IMR-90 (cell line): ENCODE measurements at regions not wholly inside any gene's neighbourhood (a gene's known extent, or its start where the extent isn't known, plus 50 kb on each side); places are given as distances from the start of the nearest gene placed in this dataset.

Source experiments
- ATAC-seq: fragments of 200-7000 bp; cut with Tn5 transposase; 2 replicates; pipeline ENCODE4 v1.9.1; 2020; ENCODE audit warnings: low read depth, mild to moderate bottlenecking, moderate library complexity
- BruUV-seq: library from RNA; stranded (reverse); fragments of 400-500 nt; replicated peaks from 2 replicates; lab custom pipeline; 2021; lab: Mats Ljungman, UMichigan
- CTCF ChIA-PET: fragments of 300-600 bp; formaldehyde crosslinking; extraction: SDS; loops from one replicate; lab custom pipeline; 2021; ENCODE audit warnings: antibody characterized with exemption; lab: Yijun Ruan, JAX
- POLR2A ChIA-PET: fragments of 300-600 bp; sonication (Branson Sonifier 250); formaldehyde crosslinking; loops from one replicate; lab custom pipeline; 2022; ENCODE audit warnings: antibody characterized with exemption; ENCODE audit not compliant: unreplicated experiment; lab: Charles Lee
- DNase-seq: peaks from one replicate; pipeline ENCODE4 v3.0.0; 2013
- H2AFZ ChIP-seq: replicated peaks from 2 replicates; pipeline ENCODE3; 2013; ENCODE audit warnings: low read length, mild to moderate bottlenecking; ENCODE audit not compliant: poor library complexity
- H2AK5ac ChIP-seq: 2 replicates; pipeline ENCODE4 v1.6.1; 2013; ENCODE audit warnings: low read depth, low read length, inconsistent platforms
- H2AK9ac ChIP-seq: replicated peaks from 2 replicates; pipeline ENCODE3; 2013; ENCODE audit warnings: mild to moderate bottlenecking, low read depth, low read length, moderate library complexity; ENCODE audit not compliant: poor library complexity
- H2BK120ac ChIP-seq: 2 replicates; pipeline ENCODE4 v1.6.1; 2013; ENCODE audit warnings: low read depth, low read length, inconsistent platforms
- H2BK15ac ChIP-seq: 3 replicates; pipeline ENCODE4 v1.6.1; 2013; ENCODE audit warnings: low read depth, low read length, inconsistent platforms
- H2BK20ac ChIP-seq: 2 replicates; pipeline ENCODE4 v1.6.1; 2013; ENCODE audit warnings: low read depth, mild to moderate bottlenecking, inconsistent platforms, low read length, moderate library complexity
- H2BK5ac ChIP-seq: 2 replicates; pipeline ENCODE4 v1.6.1; 2013; ENCODE audit warnings: mild to moderate bottlenecking, low read depth, low read length, inconsistent platforms; ENCODE audit not compliant: poor library complexity, severe bottlenecking
- H3K14ac ChIP-seq: replicated peaks from 2 replicates; pipeline ENCODE4 v1.6.1; 2013; ENCODE audit warnings: low read depth, low read length, inconsistent platforms
- H3K18ac ChIP-seq: 2 replicates; pipeline ENCODE4 v1.6.1; 2013; ENCODE audit warnings: low read depth, low read length, control low read depth
- H3K23ac ChIP-seq: 2 replicates; pipeline ENCODE4 v1.6.1; 2013; ENCODE audit warnings: low read depth, low read length, inconsistent platforms
- H3K27ac ChIP-seq: 2 replicates; pipeline ENCODE4 v1.5.1; 2013; ENCODE audit warnings: mild to moderate bottlenecking, control low read depth, low read length; ENCODE audit not compliant: insufficient read depth
- H3K27me3 ChIP-seq: 2 replicates; pipeline ENCODE4 v1.6.1; 2013; ENCODE audit warnings: low read length; ENCODE audit not compliant: control insufficient read depth, insufficient read depth
- H3K36me3 ChIP-seq: 2 replicates; pipeline ENCODE4 v1.6.1; 2013; ENCODE audit warnings: low read length, mixed read lengths; ENCODE audit not compliant: control insufficient read depth, insufficient read depth
- H3K4ac ChIP-seq: 2 replicates; pipeline ENCODE4 v1.6.1; 2013; ENCODE audit warnings: low read depth, low read length, inconsistent platforms
- H3K4me1 ChIP-seq: 2 replicates; pipeline ENCODE4 v1.6.1; 2013; ENCODE audit warnings: low read length, mixed read lengths; ENCODE audit not compliant: control insufficient read depth, insufficient read depth
- H3K4me2 ChIP-seq: 2 replicates; pipeline ENCODE4 v1.6.1; 2013; ENCODE audit warnings: low read depth, mild to moderate bottlenecking, control low read depth, low read length, moderate library complexity
- H3K4me3 ChIP-seq: 2 replicates; pipeline ENCODE4 v1.5.1; 2013; ENCODE audit warnings: low read depth, mild to moderate bottlenecking, control low read depth, low read length, moderate library complexity; ENCODE audit not compliant: insufficient read depth
- H3K56ac ChIP-seq: 2 replicates; pipeline ENCODE4 v1.6.1; 2013; ENCODE audit warnings: low read length, inconsistent platforms; ENCODE audit not compliant: insufficient read depth; ENCODE audit errors: extremely low read depth
- H3K79me1 ChIP-seq, 2 experiments: 2 replicates each; pipeline ENCODE4 v1.6.1; 2013; ENCODE audit warnings: low read length in 2 of 2, inconsistent platforms in 1 of 2, low read depth in 1 of 2
- H3K9ac ChIP-seq: 2 replicates; pipeline ENCODE4 v1.6.1; 2013; ENCODE audit warnings: low read depth, low read length, control low read depth
- H3K9me1 ChIP-seq: 2 replicates; pipeline ENCODE4 v1.6.1; 2013; ENCODE audit warnings: low read length, inconsistent platforms; ENCODE audit not compliant: insufficient read depth
- H3K9me3 ChIP-seq: 2 replicates; pipeline ENCODE4 v1.6.1; 2013; ENCODE audit warnings: low read length; ENCODE audit not compliant: control insufficient read depth, insufficient read depth
- H4K20me1 ChIP-seq: 2 replicates; pipeline ENCODE4 v1.6.1; 2013; ENCODE audit warnings: low read length, inconsistent platforms; ENCODE audit not compliant: insufficient read depth
- H4K5ac ChIP-seq: 2 replicates; pipeline ENCODE4 v1.6.1; 2013; ENCODE audit warnings: mild to moderate bottlenecking, low read depth, low read length, control low read depth
- H4K8ac ChIP-seq, 2 experiments: 2 replicates each; pipeline ENCODE4 v1.6.1; 2013; ENCODE audit warnings: low read depth in 2 of 2, low read length in 2 of 2, control low read depth in 1 of 2, inconsistent platforms in 1 of 2
- H4K91ac ChIP-seq: 2 replicates; pipeline ENCODE4 v1.6.1; 2013; ENCODE audit warnings: low read depth, low read length, inconsistent platforms; ENCODE audit not compliant: insufficient read depth
- CEBPB ChIP-seq: IDR thresholded peaks from 2 replicates; pipeline ENCODE4 v1.6.1; 2012; ENCODE audit warnings: low read depth, low read length, improper control_type of control experiment
- CHD1 ChIP-seq: IDR thresholded peaks from 2 replicates; pipeline ENCODE4 v1.6.1; 2012; ENCODE audit warnings: low read depth, low read length, improper control_type of control experiment
- CTCF ChIP-seq: conservative IDR thresholded peaks from 2 replicates; pipeline ENCODE4 v1.5.1; 2012; ENCODE audit warnings: mild to moderate bottlenecking, low read depth, low read length, improper control_type of control experiment
- ELK1 ChIP-seq: fragments of 150-350 bp; IDR thresholded peaks from 2 replicates; pipeline ENCODE4 v1.6.1; 2016; ENCODE audit warnings: low read depth, mild to moderate bottlenecking, low read length, moderate library complexity, borderline replicate concordance
- FOS ChIP-seq: fragments of 150-350 bp; IDR thresholded peaks from 2 replicates; pipeline ENCODE4 v1.6.1; 2016; ENCODE audit warnings: low read depth, low read length
- MAZ ChIP-seq: IDR thresholded peaks from 2 replicates; pipeline ENCODE4 v1.6.1; 2012; ENCODE audit warnings: low read depth, mild to moderate bottlenecking, low read length, improper control_type of control experiment, moderate library complexity, borderline replicate concordance
- RAD21 ChIP-seq: IDR thresholded peaks from 2 replicates; pipeline ENCODE4 v1.6.1; 2012; ENCODE audit warnings: low read length, improper control_type of control experiment
- RCOR1 ChIP-seq: IDR thresholded peaks from 2 replicates; pipeline ENCODE4 v1.6.1; 2012; ENCODE audit warnings: mild to moderate bottlenecking, low read length, improper control_type of control experiment; ENCODE audit not compliant: insufficient replicate concordance
- SMC3 ChIP-seq: fragments of 150-350 bp; IDR thresholded peaks from 2 replicates; pipeline ENCODE4 v1.6.1; 2016; ENCODE audit warnings: low read depth, mild to moderate bottlenecking, antibody characterized with exemption, low read length, moderate library complexity
- WGBS, 2 experiments: methylation state at CpG; one replicate each; pipeline versions ENCODE4 v1.1.5 to v1.1.7; 2013; ENCODE audit warnings: missing lambda C conversion rate in 2 of 2; ENCODE audit not compliant: insufficient read length in 1 of 2; ENCODE audit errors: extremely low coverage in 2 of 2; 5-methylcytosine and 5-hydroxymethylcytosine counted together
- dilution Hi-C: fragments of 300-500 bp; cut with HindIII; formaldehyde crosslinking; loops from one replicate; pipeline ENCODE4 v1.14.3; 2018; ENCODE audit warnings: low sequenced_read_pairs; ENCODE audit not compliant: unreplicated experiment
- in situ Hi-C: fragments of 300-500 bp; cut with MboI; formaldehyde crosslinking; loops from 3 replicates; pipeline ENCODE4 v1.14.3; 2019; ENCODE audit warnings: low sequenced_read_pairs, inconsistent platforms, mixed read lengths
- intact Hi-C: fragments of 100-400 bp; cut with micrococcal nuclease; formaldehyde crosslinking; loops from 2 replicates; pipeline ENCODE4 v1.10.0; 2022
- TF ChIP-seq, protein P1 (sequence below): fragments of 150-350 bp; IDR thresholded peaks from 2 replicates; pipeline ENCODE4 v1.6.1; 2017; ENCODE audit warnings: mild to moderate bottlenecking, antibody characterized with exemption, low read length, low read depth

- Histone ChIP-seq H3K4me3 (peak overlapping the region; percentile 36), H3K18ac (peak overlapping the region; percentile 44), H3K14ac (peak overlapping the region; percentile 54), H3K9me3 (no peaks in the 10 kb centered on the region), H2AK5ac (peak overlapping the region; percentile 39), H3K9me1 (peaks cover 20% of the 10 kb centered on the region), H3K4ac (peak overlapping the region; percentile 68), H2AK9ac (peak overlapping the region; percentile 11), H2AFZ (peak overlapping the region; percentile 88), H3K23ac (peak overlapping the region; percentile 87), H3K36me3 (no peaks in the 10 kb centered on the region), H3K9ac (peak overlapping the region; percentile 37), H3K56ac (peak overlapping the region; percentile 59; the same call in 1 of the 2 replicates), H3K79me1 (peaks cover 4 to 19% of the 10 kb centered on the region in 2 experiments; a peak in 2 of 4 replicates), H3K27ac (peak overlapping the region; percentile 69), H4K91ac (peak overlapping the region; percentile 83), H4K5ac (peak overlapping the region; percentile 40; the same call in 1 of the 2 replicates), H3K4me1 (peaks cover 19% of the 10 kb centered on the region), H2BK20ac (peak overlapping the region; percentile 22; the same call in 1 of the 2 replicates), H3K4me2 (peak overlapping the region; percentile 89), H2BK5ac (peak overlapping the region; percentile 39), H4K20me1 (no peaks in the 10 kb centered on the region), H4K8ac (peak overlapping the region; percentile 27 to 76), H3K27me3 (no peaks in the 10 kb centered on the region), H2BK120ac (peak overlapping the region; percentile 87), H2BK15ac (peak overlapping the region; percentile 45; the same call in 2 of the 3 replicates)
- POLR2A ChIA-PET = interaction anchor here (0.5 kb wide), 1 partner anchor 419 kb away, joined by 3 read pairs; no protein-coding TSS in a partner anchor
- peak; percentile 65 for ATAC-seq
- TF ChIP-seq, protein P1, sequence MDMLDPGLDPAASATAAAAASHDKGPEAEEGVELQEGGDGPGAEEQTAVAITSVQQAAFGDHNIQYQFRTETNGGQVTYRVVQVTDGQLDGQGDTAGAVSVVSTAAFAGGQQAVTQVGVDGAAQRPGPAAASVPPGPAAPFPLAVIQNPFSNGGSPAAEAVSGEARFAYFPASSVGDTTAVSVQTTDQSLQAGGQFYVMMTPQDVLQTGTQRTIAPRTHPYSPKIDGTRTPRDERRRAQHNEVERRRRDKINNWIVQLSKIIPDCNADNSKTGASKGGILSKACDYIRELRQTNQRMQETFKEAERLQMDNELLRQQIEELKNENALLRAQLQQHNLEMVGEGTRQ = no peak
- TF ChIP-seq RCOR1 = no peak
- no peak for TF ChIP-seq ELK1
- no peak for TF ChIP-seq CEBPB
- TF ChIP-seq FOS = no peak
- no peak for TF ChIP-seq RAD21
- TF ChIP-seq MAZ = peak; percentile 10; the same call in 1 of the 2 replicates
- TF ChIP-seq SMC3 = 0 out of 2 replicates have a peak, but pooled peaks have one; percentile 2
- TF ChIP-seq CTCF = 0 out of 2 replicates have a peak, but pooled peaks have one; percentile 20
- TF ChIP-seq CHD1 = no peak
- 5% methylated on average over 20 of the region's 48 CpGs; no CpG with 5 or more reads in 1 of the 2 experiments for WGBS, 2 experiments
- DNase-seq = peak; percentile 85
- intact Hi-C loops (loop anchor here (1.0 kb wide), 1 partner anchor 320 kb away; no protein-coding TSS in a partner anchor), dilution Hi-C loops (no loop called here), in situ Hi-C loops (no loop called here)
- no TSS peak for BruUV-seq
- CTCF ChIA-PET = no interaction called here
These were observed 224.1 kb upstream of the TPRG1 start for GRCh38 chr3:188947401-188948280.
